ENCODE measurements at regions not wholly inside any gene's neighbourhood (a gene's known extent, or its start where the extent isn't known, plus 50 kb on each side); places are given as distances from the start of the nearest gene placed in this dataset.

DNA sequence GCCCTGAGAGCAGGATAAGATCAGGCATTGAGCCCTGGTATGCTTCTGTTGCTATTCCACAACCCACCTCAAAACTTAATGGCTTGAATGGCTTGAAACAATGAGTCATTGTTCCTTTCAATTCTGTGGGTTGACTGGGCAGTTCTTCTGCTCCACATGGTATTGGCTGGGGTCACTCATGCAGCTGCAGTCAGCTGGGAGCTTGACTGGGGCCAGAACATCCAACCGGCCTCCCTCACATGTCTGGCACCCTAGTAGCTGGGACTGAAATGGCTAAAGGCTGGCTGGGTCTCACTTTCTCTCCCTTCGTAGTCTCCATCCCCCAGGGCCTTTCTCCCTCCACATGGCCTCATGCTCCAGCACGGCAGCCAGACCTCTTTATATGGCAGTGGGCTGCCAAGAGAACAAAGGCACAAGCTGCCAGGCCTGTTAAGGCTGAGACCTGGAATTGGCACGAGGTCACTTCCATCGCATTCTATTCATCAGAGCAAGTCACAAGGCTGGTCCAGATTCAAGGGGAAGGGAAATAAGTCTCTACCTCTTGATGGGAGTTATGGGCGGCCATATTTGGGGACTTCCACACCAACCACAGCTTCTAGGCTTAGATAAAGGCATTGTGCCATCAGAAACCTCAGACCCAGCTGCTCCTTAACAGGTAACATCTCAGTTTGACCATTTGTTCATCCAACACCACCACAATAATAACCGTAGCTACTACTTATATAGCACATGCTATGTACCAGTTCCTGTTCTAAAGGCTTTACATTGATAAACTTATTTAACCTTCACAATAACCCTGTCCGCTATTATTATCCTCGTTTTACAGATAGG is 159.7 kb upstream of the ATP6AP2 start:
- Mint-ChIP-seq H3K4me1 (ENCODE audit: unreplicated experiment) (no peaks in the 10 kb centered on the region), H3K36me3 (no peaks in the 10 kb centered on the region), H3K9me3 (peaks cover 3% of the 10 kb centered on the region), H3K27me3 (no peaks in the 10 kb centered on the region), H3K27ac (no peak overlapping the region), H3K4me3 (no peak overlapping the region)
- no peak for DNase-seq (ENCODE audit: extremely low spot score, unreplicated experiment)
- TF ChIP-seq, protein P1, sequence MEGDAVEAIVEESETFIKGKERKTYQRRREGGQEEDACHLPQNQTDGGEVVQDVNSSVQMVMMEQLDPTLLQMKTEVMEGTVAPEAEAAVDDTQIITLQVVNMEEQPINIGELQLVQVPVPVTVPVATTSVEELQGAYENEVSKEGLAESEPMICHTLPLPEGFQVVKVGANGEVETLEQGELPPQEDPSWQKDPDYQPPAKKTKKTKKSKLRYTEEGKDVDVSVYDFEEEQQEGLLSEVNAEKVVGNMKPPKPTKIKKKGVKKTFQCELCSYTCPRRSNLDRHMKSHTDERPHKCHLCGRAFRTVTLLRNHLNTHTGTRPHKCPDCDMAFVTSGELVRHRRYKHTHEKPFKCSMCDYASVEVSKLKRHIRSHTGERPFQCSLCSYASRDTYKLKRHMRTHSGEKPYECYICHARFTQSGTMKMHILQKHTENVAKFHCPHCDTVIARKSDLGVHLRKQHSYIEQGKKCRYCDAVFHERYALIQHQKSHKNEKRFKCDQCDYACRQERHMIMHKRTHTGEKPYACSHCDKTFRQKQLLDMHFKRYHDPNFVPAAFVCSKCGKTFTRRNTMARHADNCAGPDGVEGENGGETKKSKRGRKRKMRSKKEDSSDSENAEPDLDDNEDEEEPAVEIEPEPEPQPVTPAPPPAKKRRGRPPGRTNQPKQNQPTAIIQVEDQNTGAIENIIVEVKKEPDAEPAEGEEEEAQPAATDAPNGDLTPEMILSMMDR (conservative IDR thresholded peaks at IDR 0.05) = no peak

DNA sequence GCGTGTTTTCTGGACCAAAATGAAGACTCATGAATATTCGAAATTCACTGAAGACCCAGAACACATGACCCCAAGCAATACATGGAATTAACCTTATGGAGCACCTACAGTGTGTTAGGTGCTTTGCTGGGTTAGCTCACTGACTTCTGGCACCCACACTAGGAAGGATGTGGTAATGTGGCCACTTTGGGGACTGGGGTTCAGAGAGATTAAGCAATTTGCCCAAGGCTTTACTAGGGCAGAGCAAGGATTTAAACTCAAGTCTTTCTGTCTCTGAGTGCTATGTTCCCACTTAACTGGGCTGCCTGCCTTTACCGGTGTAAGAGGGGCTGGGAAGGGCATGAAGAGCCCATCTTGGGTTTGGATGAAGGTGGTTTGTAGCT is 162.0 kb upstream of the ATP6AP2 start:
- Mint-ChIP-seq H3K36me3 (no peaks in the 10 kb centered on the region), H3K4me1 (ENCODE audit: unreplicated experiment) (no peaks in the 10 kb centered on the region), H3K27me3 (no peaks in the 10 kb centered on the region), H3K27ac (no peak overlapping the region), H3K4me3 (no peak overlapping the region), H3K9me3 (peaks cover 4% of the 10 kb centered on the region)
- no peak for DNase-seq (ENCODE audit: extremely low spot score, unreplicated experiment)
- TF ChIP-seq, protein P1 (conservative IDR thresholded peaks at IDR 0.05) = no peak

DNA sequence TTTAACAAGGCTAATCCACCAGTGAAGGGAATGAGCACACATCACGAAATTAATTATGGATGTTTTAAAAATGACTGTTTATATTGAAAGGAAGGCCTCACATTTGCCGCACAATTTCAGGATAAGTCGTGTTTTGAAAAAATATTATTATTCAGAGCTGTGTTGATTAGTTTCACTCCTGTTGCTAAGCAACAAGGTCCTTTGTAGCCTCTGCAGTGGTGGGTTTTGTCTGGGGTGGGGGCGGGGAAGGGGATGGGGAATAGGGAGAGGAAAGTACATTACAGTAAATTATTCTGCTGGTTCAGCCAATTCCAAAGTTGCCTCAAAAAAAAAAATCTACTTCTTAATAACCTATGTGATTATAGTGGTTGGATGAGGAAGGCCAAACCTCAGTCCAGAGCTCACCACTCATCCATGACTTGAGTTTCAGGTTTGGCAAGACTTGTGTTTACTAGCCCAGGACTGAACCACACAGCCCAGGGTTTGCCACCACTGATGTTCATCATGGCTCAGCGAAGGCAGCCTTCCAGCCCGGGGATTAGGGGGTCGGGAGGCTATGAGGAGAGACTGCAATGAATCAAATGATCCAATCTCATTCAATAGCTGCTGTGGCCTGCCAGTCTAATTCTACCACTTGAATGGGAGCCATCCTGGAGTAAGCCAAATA is 162.5 kb upstream of the ATP6AP2 start:
- no peaks in the 10 kb centered on the region for H3K4me1 Mint-ChIP-seq (ENCODE audit: unreplicated experiment)
- H3K27me3 Mint-ChIP-seq = no peaks in the 10 kb centered on the region
- H3K36me3 Mint-ChIP-seq = no peaks in the 10 kb centered on the region
- TF ChIP-seq, protein P1 (conservative IDR thresholded peaks at IDR 0.05) = no peak
- no peak overlapping the region for H3K4me3 Mint-ChIP-seq
- no peak overlapping the region for H3K27ac Mint-ChIP-seq
- peaks cover 4% of the 10 kb centered on the region for H3K9me3 Mint-ChIP-seq
- DNase-seq (ENCODE audit: extremely low spot score, unreplicated experiment) = no peak

DNA sequence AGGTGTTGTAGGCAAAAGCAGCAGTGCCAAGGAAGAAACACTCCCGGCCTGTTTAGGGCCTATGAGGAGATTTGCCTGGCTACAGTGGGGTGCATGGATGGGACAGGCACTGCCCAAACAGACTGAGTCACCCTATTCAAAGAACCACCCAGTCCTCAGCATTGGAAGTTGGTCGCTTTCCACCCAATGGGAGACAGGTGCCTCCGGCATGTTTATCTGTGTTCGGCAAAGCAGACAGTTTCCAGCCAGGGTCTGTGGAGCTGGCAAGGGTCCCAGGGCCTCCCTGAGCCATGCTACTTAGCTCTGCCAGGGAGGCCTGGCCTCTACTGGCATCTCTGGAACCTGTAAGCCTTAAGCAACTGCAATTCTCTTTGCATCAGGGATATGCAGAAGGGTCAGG is 165.1 kb upstream of the ATP6AP2 start:
- TF ChIP-seq, protein P1 (conservative IDR thresholded peaks at IDR 0.05) = no peak
- no peaks in the 10 kb centered on the region for H3K36me3 Mint-ChIP-seq
- H3K27me3 Mint-ChIP-seq = no peaks in the 10 kb centered on the region
- H3K9me3 Mint-ChIP-seq = peaks cover 8% of the 10 kb centered on the region
- no peak overlapping the region for H3K4me3 Mint-ChIP-seq
- H3K27ac Mint-ChIP-seq = no peak overlapping the region
- no peaks in the 10 kb centered on the region for H3K4me1 Mint-ChIP-seq (ENCODE audit: unreplicated experiment)
- no peak for DNase-seq (ENCODE audit: extremely low spot score, unreplicated experiment)

DNA sequence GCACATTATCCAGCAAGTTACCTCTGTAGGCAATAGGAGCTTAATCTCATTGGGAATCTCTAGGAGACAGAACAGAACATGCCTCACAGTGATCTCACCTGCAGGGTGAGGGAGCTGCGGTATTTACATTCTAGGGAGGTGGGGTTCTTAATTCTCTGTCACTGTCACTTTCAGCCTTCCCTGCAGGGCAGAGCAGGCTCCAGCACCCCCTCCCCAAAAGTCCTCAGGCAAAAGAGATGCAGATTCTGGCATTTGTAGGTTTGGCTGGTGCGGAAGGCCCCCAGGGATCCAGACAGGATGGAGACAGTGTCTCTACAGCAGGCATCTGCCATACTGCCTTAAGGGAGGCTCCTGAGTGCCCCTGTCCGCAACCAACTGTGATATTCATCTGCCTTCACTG is 166.4 kb upstream of the ATP6AP2 start:
- no peaks in the 10 kb centered on the region for H3K36me3 Mint-ChIP-seq
- no peak overlapping the region for H3K27ac Mint-ChIP-seq
- TF ChIP-seq, protein P1 (conservative IDR thresholded peaks at IDR 0.05) = no peak
- no peaks in the 10 kb centered on the region for H3K4me1 Mint-ChIP-seq (ENCODE audit: unreplicated experiment)
- peaks cover 8% of the 10 kb centered on the region for H3K9me3 Mint-ChIP-seq
- no peaks in the 10 kb centered on the region for H3K27me3 Mint-ChIP-seq
- no peak for DNase-seq (ENCODE audit: extremely low spot score, unreplicated experiment)
- no peak overlapping the region for H3K4me3 Mint-ChIP-seq
